ENCODE measurements at regions not wholly inside any gene's neighbourhood (a gene's known extent, or its start where the extent isn't known, plus 50 kb on each side); places are given as distances from the start of the nearest gene placed in this dataset.
"Not testable (repeated sequence)": the region's sequence is repeated elsewhere in the genome, so short reads cannot be mapped to it uniquely, and the experiment has no call there.

GRCh38 chr5:18736736-18737135 lies 1102.5 kb downstream of the TAF11L14 start:
- TF ChIP-seq, protein P1, sequence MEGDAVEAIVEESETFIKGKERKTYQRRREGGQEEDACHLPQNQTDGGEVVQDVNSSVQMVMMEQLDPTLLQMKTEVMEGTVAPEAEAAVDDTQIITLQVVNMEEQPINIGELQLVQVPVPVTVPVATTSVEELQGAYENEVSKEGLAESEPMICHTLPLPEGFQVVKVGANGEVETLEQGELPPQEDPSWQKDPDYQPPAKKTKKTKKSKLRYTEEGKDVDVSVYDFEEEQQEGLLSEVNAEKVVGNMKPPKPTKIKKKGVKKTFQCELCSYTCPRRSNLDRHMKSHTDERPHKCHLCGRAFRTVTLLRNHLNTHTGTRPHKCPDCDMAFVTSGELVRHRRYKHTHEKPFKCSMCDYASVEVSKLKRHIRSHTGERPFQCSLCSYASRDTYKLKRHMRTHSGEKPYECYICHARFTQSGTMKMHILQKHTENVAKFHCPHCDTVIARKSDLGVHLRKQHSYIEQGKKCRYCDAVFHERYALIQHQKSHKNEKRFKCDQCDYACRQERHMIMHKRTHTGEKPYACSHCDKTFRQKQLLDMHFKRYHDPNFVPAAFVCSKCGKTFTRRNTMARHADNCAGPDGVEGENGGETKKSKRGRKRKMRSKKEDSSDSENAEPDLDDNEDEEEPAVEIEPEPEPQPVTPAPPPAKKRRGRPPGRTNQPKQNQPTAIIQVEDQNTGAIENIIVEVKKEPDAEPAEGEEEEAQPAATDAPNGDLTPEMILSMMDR (IDR thresholded peaks at IDR 0.05), result not testable (repeated sequence)
- not testable (repeated sequence) for TF ChIP-seq EP300, POLR2A (IDR thresholded peaks at IDR 0.05)
